ENCODE measurements at regions not wholly inside any gene's neighbourhood (a gene's known extent, or its start where the extent isn't known, plus 50 kb on each side); places are given as distances from the start of the nearest gene placed in this dataset.

DNA sequence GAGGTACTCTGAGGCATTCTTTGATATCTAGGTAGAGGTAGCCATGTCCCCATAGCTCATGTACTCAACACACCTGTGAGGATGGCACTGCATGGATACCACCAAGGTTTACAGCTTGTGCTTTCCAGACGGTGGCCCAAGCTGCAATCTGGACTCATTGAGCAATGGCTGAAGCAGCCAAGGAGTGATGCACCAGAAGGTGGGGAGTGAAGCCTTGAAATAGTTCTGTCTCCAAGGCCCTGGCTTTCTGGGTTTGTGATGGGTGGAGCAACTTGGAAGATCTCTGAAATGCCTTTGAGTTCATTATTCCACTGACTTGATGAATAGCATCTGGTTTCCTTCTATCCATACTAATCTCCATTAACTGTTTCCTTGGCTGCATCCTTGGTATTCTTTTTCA, 290.0 kb upstream of the NOVA1 start:
- DNase-seq (ENCODE audit: low read depth) = no peak
- TF ChIP-seq, protein P1, sequence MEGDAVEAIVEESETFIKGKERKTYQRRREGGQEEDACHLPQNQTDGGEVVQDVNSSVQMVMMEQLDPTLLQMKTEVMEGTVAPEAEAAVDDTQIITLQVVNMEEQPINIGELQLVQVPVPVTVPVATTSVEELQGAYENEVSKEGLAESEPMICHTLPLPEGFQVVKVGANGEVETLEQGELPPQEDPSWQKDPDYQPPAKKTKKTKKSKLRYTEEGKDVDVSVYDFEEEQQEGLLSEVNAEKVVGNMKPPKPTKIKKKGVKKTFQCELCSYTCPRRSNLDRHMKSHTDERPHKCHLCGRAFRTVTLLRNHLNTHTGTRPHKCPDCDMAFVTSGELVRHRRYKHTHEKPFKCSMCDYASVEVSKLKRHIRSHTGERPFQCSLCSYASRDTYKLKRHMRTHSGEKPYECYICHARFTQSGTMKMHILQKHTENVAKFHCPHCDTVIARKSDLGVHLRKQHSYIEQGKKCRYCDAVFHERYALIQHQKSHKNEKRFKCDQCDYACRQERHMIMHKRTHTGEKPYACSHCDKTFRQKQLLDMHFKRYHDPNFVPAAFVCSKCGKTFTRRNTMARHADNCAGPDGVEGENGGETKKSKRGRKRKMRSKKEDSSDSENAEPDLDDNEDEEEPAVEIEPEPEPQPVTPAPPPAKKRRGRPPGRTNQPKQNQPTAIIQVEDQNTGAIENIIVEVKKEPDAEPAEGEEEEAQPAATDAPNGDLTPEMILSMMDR (conservative IDR thresholded peaks at IDR 0.05; ENCODE audit: low read depth, low read length) = no peak
- H3K4me3 ChIP-seq (ENCODE audit: low read length) = no peak overlapping the region

DNA sequence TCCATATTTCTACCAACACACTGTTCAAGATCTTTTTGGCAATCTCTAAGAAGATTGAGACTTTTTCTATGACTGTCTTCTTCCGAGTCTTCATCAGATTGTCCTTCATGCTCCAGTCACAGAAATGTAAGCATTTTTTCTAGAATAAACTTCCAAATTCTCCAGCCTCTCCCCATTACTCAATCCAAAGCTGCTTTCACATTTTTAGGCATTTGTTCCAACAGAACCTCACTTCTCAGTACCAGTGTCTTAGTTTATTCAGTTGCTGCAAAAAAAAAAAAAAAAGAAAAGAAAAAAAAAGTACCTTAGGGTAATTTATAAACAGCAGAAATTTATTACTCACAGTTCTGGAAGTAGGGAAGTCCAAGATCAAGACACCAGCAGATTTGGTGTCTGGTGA, 290.8 kb upstream of the NOVA1 start:
- no peak for DNase-seq (ENCODE audit: low read depth)
- TF ChIP-seq, protein P1 (conservative IDR thresholded peaks at IDR 0.05; ENCODE audit: low read depth, low read length) = no peak
- H3K4me3 ChIP-seq (ENCODE audit: low read length) = no peak overlapping the region

DNA sequence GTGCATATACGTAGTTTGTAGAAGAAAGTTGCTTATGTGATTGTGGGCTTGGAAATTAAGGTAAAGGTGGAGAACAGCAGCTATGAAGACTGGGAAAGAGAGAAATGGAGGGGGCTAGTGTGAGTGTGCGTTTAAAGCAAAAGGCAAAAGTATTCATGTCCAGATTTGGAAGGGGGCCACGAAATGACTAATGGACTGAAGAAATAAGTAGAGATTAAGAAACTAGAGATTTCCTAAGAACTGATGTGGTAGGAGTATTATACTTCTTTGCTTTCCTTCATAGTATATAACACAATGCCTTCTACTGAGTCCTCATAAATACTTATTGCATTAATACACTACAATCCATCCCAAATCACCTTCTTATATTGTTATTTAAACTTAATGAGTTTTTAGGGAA, 298.6 kb upstream of the NOVA1 start:
- H3K4me3 ChIP-seq (ENCODE audit: low read length) = no peak overlapping the region

DNA sequence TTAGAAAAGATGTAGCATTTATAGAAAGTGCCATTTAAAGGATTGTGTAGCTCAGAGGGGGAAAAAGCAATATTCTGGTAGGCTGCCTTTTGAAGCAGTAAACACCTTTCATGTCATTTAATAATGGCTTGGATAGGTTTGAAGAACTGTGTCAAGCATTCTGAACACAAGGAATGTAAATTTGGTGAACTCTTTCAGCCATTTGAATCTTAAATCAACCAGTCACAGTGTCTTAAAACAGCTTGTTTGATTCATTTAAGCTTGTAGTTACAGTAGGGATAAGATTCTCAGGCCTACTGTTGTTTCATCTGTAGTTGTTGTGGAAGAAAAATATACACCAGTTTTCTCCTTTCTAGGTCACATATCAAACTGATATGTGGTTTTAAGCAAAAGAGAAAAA, 299.4 kb upstream of the NOVA1 start:
- TF ChIP-seq, protein P1 (conservative IDR thresholded peaks at IDR 0.05; ENCODE audit: low read depth, low read length) = no peak
- DNase-seq (ENCODE audit: low read depth) = no peak
- H3K4me3 ChIP-seq (ENCODE audit: low read length) = no peak overlapping the region

More for the DNA sequence above, 298.6 kb upstream of the NOVA1 start:
- peak; percentile 76 for DNase-seq (ENCODE audit: low read depth)
- TF ChIP-seq, protein P1 (conservative IDR thresholded peaks at IDR 0.05; ENCODE audit: low read depth, low read length) = no peak

DNA sequence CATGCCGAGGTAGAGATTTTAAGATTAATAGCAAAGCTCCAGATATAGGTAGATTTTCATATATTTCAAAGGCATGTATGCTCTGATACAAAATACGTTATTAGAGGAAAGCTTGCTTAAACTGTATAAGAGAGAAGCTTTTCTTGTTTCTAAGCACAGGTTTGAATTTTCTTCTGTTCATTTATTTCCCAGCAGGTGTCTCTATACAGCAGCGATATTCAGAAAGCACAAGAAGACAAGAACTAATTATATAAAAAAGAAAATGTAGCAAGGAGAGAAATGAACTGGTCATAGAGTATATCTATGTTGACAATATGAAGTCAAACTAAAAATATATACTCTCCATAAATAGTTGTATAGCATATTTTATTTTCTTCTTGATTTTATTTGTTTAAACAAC, 307.4 kb upstream of the NOVA1 start:
- no peak overlapping the region for H3K4me3 ChIP-seq (ENCODE audit: low read length)
- TF ChIP-seq, protein P1 (conservative IDR thresholded peaks at IDR 0.05; ENCODE audit: low read depth, low read length) = peak; percentile 12
- DNase-seq (ENCODE audit: low read depth) = no peak

DNA sequence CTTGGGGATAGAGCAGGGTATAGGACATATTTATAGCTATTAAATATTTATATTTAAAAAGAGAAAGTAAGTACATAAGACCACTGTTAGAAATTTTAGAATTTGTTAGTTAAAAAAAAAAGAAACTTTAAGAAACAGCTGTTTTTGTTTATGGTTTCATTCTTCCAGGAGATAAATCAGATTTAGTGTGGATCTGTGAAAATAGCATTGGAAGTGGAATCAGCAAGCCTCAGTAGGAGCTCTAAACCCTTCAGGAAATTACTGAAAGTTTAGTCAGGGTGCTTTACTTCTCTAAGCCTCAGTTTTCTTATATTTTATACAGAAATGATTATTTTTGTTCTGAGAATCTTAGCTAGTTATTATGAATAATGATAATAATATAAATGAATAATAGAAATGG, 316.0 kb upstream of the NOVA1 start:
- no peak for DNase-seq (ENCODE audit: low read depth)
- H3K4me3 ChIP-seq (ENCODE audit: low read length) = no peak overlapping the region
- TF ChIP-seq, protein P1 (conservative IDR thresholded peaks at IDR 0.05; ENCODE audit: low read depth, low read length) = no peak

DNA sequence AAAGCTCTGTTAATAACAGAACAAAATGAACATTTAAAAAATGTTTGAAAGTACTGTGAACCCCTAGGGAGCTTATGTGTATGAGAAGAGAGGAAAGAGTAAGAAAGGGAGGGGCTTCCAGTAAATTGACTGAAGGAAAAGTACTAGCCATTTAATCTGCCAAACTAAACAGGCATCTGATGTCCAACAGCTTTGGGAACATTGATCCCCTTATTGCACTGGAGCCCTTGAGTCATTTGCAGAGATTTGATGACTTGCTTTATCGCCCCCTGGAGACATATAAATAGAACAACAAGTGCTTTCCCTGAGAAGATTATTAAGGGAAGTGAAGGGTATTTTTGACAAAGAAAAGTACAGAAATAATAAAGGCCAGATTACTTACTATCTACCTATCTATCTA, 319.3 kb upstream of the NOVA1 start:
- TF ChIP-seq, protein P1 (conservative IDR thresholded peaks at IDR 0.05; ENCODE audit: low read depth, low read length) = peak; percentile 42
- no peak for DNase-seq (ENCODE audit: low read depth)
- no peak overlapping the region for H3K4me3 ChIP-seq (ENCODE audit: low read length)
